Coronary artery (tissue), 2 donors: ENCODE measurements at regions not wholly inside any gene's neighbourhood (a gene's known extent, or its start where the extent isn't known, plus 50 kb on each side); places are given as distances from the start of the nearest gene placed in this dataset.
"Not testable (repeated sequence)": the region's sequence is repeated elsewhere in the genome, so short reads cannot be mapped to it uniquely, and the experiment has no call there.

Experiments used
- DNase-seq: peaks from one replicate; pipeline ENCODE4 v3.0.0-alpha.2; 2017; ENCODE audit warnings: low spot score
- H3K27ac ChIP-seq, 2 donors: fragments of 200-600 bp; sonication (generic); one replicate each; pipeline ENCODE4 v1.5.1; 2016 to 2019
- H3K4me3 ChIP-seq: fragments of 200-600 bp; sonication (generic); 2 replicates; pipeline ENCODE4 v1.5.1; 2016; ENCODE audit warnings: mild to moderate bottlenecking, moderate library complexity
- TF ChIP-seq, protein P1 (sequence below): fragments of 200-600 bp; sonication (generic); IDR thresholded peaks from one replicate; pipeline ENCODE4 v1.5.1; 2019; ENCODE audit warnings: antibody characterized with exemption

DNA sequence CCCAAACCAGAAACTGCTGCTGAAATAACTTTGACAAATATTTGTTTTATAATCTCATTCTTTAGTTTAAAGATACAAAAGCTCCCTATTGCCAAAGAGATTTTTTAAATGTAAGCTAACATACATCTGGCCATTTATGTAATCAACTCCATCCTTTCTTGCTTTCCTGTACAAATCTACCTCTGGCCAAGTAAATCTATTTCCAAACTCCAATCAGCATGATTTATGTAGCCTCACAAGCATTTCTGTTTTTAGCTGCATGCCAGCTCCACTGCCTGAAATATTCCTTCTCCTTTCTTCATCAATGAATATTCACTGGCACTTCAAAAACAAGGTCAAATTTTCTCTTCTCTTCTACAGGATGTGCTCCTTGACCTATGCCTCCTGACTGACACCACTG lies 80.0 kb downstream of the SHOX2 start:
- TF ChIP-seq, protein P1, sequence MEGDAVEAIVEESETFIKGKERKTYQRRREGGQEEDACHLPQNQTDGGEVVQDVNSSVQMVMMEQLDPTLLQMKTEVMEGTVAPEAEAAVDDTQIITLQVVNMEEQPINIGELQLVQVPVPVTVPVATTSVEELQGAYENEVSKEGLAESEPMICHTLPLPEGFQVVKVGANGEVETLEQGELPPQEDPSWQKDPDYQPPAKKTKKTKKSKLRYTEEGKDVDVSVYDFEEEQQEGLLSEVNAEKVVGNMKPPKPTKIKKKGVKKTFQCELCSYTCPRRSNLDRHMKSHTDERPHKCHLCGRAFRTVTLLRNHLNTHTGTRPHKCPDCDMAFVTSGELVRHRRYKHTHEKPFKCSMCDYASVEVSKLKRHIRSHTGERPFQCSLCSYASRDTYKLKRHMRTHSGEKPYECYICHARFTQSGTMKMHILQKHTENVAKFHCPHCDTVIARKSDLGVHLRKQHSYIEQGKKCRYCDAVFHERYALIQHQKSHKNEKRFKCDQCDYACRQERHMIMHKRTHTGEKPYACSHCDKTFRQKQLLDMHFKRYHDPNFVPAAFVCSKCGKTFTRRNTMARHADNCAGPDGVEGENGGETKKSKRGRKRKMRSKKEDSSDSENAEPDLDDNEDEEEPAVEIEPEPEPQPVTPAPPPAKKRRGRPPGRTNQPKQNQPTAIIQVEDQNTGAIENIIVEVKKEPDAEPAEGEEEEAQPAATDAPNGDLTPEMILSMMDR: no peak
- no peak overlapping the region for H3K27ac ChIP-seq
- no peak overlapping the region for H3K4me3 ChIP-seq
- no peak for DNase-seq

DNA sequence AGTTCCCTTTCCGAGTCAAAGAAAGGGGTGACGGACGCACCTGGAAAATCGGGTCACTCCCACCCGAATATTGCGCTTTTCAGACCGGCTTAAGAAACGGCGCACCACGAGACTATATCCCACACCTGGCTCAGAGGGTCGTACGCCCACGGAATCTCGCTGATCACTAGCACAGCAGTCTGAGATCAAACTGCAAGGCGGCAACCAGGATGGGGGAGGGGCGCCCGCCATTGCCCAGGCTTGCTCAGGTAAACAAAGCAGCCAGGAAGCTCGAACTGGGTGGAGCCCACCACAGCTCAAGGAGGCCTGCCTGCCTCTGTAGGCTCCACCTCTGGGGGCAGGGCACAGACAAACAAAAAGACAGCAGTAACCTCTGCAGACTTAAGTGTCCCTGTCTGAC lies 86.3 kb downstream of the SHOX2 start:
- H3K4me3 ChIP-seq, DNase-seq, H3K27ac ChIP-seq: not testable (repeated sequence)

DNA sequence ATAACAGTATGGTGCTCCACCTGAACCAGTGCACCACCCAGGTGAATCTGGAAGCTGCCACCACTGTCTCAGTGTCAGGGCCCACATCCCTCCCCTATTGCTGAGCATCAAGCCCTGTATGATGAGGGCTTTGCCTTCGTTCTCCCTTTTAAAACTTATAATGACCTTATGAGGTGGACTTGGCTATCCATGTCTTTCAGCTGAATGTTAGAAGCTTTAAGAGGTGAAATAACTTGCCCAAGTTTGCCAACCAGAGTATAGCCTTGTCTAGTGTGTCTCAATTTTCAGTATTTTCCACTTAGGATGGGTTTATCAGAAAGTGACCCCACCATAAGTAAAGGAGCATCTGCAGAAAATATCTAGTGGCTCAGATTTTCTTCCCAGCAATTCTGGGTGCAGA lies 87.8 kb downstream of the SHOX2 start:
- TF ChIP-seq, protein P1: no peak
- Histone ChIP-seq H3K4me3 (no peak overlapping the region), H3K27ac (no peak overlapping the region)

DNA sequence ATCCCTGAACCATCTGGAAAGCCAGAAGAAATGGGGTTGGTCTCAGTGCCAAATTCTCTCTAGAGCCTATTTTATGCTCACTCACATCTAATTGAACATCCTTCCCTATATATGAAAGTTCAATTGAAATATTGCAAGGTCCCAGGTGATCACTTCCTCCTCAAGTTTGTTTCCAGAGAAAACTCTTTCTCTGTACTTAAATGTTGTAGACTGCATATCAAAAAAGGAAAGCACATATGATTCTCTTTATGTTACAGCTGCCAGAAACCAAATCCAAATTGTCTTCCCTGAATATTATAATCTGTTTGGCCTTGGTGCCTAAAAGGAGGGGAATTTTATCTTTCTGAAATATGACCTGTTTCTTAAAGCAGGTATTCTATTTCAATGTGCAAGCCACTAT lies 93.3 kb downstream of the SHOX2 start:
- DNase-seq: no peak
- Histone ChIP-seq H3K27ac (no peak overlapping the region), H3K4me3 (no peak overlapping the region)
- TF ChIP-seq, protein P1: no peak

More for the DNA sequence above, 87.8 kb downstream of the SHOX2 start:
- DNase-seq: no peak

DNA sequence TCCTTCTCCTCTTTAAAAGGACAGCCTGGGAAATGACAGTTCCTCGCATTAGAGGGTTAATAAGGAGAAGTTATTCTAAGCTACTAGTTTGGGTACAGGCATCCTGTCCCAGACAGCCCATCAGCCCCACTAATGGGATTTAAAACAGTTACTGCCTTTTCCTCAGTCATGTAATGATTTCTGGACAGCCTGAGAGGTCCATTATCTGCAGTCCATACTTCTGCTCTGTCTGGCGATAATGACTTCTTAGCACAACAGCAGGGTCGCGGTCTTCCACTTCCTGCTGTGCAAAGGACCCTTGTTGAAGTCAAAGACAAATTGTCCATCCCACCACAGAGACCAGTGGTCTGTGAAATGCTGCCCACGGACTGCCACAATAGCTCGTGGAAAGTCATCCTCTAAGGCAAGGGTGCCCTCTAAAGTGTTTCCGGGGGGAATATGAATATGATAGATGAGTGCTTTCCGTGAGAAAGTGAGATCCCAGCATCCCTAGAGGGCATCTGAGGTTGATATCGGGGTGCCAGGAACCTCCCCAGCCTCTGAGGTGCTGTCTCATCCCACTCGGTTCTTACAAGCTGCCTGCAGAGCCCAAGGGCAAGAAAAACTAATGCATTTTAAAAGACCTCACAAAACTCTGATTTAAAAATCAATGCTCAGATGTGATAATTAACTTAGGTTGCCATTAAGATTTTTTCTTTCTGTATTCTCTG lies 100.7 kb downstream of the SHOX2 start:
- H3K4me3 ChIP-seq: no peak overlapping the region
- no peak for DNase-seq
- TF ChIP-seq, protein P1: no peak

DNA sequence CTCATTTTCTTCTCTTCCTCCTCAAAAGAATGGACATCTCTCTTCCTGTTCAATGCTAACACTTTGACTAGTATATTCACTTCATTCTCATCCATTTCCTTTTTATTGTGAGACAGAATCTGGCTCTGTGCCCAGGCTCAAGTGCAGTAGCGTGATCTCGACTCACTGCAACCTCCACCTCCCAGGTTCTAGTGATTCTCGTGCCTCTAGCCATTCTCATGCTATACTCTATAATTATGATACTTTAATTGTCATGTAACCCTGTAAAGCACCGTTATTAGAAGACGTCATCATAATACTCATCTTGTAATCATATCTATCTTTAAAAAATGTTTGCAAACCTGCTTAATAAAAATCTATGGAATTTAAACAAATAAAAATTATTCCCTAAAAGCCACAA lies 107.0 kb downstream of the SHOX2 start:
- H3K4me3 ChIP-seq: no peak overlapping the region
- DNase-seq: no peak
- no peak overlapping the region for H3K27ac ChIP-seq
- TF ChIP-seq, protein P1: no peak

More for the DNA sequence above, 100.7 kb downstream of the SHOX2 start:
- H3K27ac ChIP-seq: no peak overlapping the region

DNA sequence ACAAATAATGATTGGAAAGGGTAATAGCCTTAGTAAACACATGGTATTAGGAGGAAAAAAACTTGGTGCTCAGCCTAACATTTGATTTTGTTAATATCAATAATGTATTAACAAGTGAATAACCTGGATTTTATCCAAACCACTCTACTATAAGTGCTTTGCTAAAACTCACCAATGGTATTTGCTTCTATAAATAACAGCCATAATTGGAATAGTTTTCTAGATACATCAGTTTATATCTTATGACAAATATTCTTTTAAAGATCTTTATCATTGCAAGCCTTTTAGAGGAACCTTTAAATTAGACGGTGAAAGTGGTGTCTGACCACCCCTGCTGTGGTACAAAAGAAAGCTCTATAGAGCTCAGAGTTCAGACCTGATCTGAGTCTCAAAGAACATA lies 123.9 kb downstream of the SHOX2 start:
- Histone ChIP-seq H3K27ac (no peak overlapping the region), H3K4me3 (no peak overlapping the region)
- DNase-seq: no peak
- TF ChIP-seq, protein P1: no peak
